ENCODE measurements at regions not wholly inside any gene's neighbourhood (a gene's known extent, or its start where the extent isn't known, plus 50 kb on each side); places are given as distances from the start of the nearest gene placed in this dataset.

DNA sequence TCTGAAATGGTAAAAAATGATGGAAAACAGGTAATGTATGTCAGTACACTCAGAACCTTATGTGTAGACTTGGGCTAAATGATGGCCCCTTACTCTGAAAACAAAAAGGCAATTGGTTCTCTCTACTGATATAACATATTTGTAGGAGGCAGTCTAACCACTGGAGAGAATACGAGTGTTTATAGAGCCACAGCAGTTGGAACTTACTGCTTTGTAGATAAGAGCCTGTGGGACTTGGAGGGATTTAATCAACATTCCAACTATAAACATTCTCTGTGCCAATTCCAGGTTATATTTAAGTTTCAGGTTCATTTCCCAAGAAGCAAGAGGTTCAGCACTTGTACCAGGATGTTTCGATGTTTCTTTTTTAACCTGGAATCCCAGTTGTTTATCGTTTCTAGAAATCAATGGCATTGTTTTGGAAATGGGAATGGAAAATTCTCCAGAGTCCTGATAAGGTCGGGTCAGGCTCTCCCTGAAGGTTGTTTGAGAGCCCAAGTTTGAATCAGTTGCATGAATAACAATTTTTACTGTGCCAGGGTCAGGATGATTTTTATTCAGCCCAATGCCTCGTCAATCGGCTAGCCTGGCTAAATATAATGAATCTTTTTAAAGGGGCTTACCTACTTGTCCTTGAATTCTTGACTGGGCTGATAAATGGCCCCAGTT is 278.4 kb upstream of the FAM98A start:
- no peaks in the 10 kb centered on the region for H3K36me3 Mint-ChIP-seq (ENCODE audit: low read depth)
- no peaks in the 10 kb centered on the region for H3K27me3 Mint-ChIP-seq
- H3K4me1 Mint-ChIP-seq: no peaks in the 10 kb centered on the region
- no peak overlapping the region for H3K27ac Mint-ChIP-seq
- peaks cover 9% of the 10 kb centered on the region for H3K9me3 Mint-ChIP-seq
- ATAC-seq (no peak), DNase-seq (no peak)
- H3K4me3 Mint-ChIP-seq: no peak overlapping the region

DNA sequence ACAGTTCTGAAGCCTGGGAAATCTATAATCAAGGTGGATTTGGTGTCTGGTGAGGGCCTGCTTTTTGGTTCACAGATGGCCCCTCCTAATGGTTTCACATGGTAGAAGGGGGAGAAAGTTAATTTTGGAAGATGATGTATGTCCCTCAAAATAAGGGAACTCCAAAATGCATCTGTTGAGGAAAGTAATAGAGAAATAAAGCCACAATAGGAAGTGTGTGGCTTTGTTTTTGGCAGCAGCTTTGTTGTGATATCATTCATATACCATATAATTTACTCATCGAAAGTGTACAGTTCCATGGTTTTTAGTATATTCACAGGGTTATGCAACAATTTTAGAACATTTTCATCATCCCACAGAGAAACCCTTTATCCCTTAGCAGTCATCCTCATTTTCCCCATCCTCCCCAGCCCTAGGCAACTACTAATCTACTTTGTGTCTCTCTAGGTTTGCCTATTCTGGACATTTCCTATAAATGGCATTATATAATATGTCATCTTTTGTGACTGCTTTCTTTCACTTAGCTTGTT is 274.0 kb upstream of the FAM98A start:
- DNase-seq: no peak
- no peaks in the 10 kb centered on the region for H3K4me1 Mint-ChIP-seq
- no peak overlapping the region for H3K4me3 Mint-ChIP-seq
- no peak overlapping the region for H3K27ac Mint-ChIP-seq
- ATAC-seq: no peak
- H3K27me3 Mint-ChIP-seq: no peaks in the 10 kb centered on the region
- peaks cover 21% of the 10 kb centered on the region for H3K9me3 Mint-ChIP-seq
- no peaks in the 10 kb centered on the region for H3K36me3 Mint-ChIP-seq (ENCODE audit: low read depth)

DNA sequence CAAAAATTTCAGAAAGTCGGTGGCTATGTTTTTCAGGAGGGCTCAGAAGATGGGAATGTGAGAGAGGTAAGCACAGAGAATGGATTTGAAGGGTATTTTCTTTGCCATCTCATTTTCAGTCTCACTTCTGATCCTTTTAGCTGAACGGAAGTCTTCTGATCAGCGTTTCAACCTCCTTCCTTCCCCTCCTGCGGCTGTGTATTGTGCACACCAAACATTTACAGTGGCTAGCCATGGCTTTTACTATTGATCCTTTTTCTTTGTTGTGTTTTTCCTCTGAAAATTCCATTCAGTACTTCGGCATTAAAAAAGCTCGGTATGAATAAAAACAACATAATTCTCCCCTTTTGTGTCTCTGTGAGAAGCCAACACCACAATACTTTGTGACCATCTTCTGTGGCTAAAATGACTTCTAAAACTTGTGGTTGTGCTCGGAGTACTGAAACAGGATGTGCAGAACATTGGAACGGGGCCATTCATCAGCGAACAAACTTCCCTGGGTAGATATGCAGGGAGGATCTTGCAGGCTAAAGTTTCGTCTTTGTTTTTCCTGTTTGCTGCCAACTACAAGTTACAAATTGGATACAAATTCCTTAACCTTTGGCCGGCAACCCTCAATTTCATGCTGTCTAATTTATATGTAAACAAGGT is 260.8 kb upstream of the FAM98A start:
- Mint-ChIP-seq H3K27ac (no peak overlapping the region), H3K36me3 (ENCODE audit: low read depth) (no peaks in the 10 kb centered on the region), H3K9me3 (peaks cover 9% of the 10 kb centered on the region), H3K4me1 (no peaks in the 10 kb centered on the region), H3K4me3 (no peak overlapping the region), H3K27me3 (no peaks in the 10 kb centered on the region)
- ATAC-seq: no peak
- no peak for DNase-seq

DNA sequence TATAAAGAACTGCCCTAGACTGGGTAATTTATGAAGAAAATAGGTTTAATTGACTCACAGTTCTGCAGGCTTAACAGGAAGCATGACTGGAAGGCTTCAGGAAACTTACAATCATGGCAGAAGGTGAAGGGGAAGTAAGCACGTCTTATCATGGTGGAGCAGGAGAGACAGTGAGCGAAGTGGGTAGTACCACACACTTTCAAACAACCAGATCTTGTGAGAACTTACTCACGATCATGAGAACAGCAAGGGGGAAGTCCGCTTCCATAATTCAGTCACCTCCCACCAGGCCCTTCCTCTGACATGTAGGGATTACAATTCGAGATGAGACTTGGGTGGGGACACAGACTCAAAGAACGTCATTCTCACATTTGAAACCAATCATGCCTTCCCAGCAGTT is 260.1 kb upstream of the FAM98A start:
- H3K36me3 Mint-ChIP-seq (ENCODE audit: low read depth): no peaks in the 10 kb centered on the region
- H3K4me1 Mint-ChIP-seq: no peaks in the 10 kb centered on the region
- no peaks in the 10 kb centered on the region for H3K27me3 Mint-ChIP-seq
- DNase-seq (no peak), ATAC-seq (no peak)
- H3K4me3 Mint-ChIP-seq: no peak overlapping the region
- H3K27ac Mint-ChIP-seq: no peak overlapping the region
- H3K9me3 Mint-ChIP-seq: peaks cover 10% of the 10 kb centered on the region

DNA sequence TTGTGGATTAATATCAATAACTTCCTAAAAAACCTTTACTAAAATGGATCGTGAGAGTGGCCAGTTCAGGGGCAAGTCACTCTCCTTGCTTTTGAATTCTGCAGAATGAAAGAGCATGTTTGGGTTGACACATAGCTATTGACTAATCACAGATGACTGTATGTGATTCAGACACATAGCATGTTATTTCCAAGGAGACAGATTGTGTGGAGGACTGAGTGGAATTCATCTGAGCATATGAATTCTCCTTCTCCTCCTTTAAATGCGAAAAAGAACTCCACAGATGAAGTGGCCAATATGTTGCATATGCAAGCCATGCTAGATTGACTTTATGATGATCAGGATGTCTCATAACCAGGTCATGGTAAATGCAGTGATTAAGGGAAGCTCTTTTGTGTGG is 249.4 kb upstream of the FAM98A start:
- DNase-seq (no peak), ATAC-seq (no peak)
- H3K27ac Mint-ChIP-seq: no peak overlapping the region
- peaks cover 25% of the 10 kb centered on the region for H3K9me3 Mint-ChIP-seq
- no peaks in the 10 kb centered on the region for H3K27me3 Mint-ChIP-seq
- peaks cover 3% of the 10 kb centered on the region for H3K36me3 Mint-ChIP-seq (ENCODE audit: low read depth)
- H3K4me3 Mint-ChIP-seq: no peak overlapping the region
- no peaks in the 10 kb centered on the region for H3K4me1 Mint-ChIP-seq

DNA sequence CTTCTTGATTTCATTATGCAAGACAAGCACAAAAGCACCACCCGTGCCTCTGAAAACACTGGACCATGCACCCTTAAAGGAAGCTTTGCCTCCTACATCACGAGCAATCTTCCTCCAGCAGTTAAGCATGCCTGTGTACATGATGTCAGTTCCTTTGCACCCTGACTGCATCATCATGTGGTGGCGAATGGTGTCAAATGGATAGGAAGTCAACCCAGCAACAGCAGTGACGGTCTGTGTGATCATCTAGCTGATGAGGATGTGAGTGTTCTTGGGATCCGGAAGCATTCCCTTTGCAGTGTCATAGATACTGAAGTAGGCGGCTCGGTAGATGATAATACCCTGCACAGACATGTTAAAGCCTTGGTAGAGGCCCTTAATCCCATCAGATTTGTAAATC is 240.7 kb upstream of the FAM98A start:
- DNase-seq (no peak), ATAC-seq (no peak)
- H3K9me3 Mint-ChIP-seq: no peaks in the 10 kb centered on the region
- no peaks in the 10 kb centered on the region for H3K36me3 Mint-ChIP-seq (ENCODE audit: low read depth)
- no peak overlapping the region for H3K4me3 Mint-ChIP-seq
- no peak overlapping the region for H3K27ac Mint-ChIP-seq
- H3K4me1 Mint-ChIP-seq: no peaks in the 10 kb centered on the region
- no peaks in the 10 kb centered on the region for H3K27me3 Mint-ChIP-seq

DNA sequence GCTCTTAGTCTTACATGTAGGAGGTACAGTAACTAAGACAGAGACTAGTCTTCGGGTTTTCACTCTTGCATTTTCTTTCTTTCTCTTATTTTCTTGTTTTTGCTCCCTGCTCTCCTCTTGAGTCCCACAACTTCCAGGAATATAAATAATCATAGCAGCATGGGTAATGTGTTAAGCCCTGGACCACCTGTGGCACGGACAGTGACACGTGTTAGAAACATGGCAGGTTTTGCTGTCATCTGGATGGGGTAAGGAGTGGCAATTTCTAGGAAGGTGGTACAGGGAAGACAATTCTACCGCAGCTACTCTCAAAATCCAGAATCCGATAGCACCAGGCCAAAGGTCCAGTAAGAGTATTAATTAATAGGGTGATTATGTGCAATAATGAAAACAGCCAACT is 237.5 kb upstream of the FAM98A start:
- H3K27me3 Mint-ChIP-seq: no peaks in the 10 kb centered on the region
- H3K4me1 Mint-ChIP-seq: no peaks in the 10 kb centered on the region
- H3K4me3 Mint-ChIP-seq: no peak overlapping the region
- DNase-seq (no peak), ATAC-seq (no peak)
- H3K9me3 Mint-ChIP-seq: no peaks in the 10 kb centered on the region
- H3K27ac Mint-ChIP-seq: no peak overlapping the region
- H3K36me3 Mint-ChIP-seq (ENCODE audit: low read depth): no peaks in the 10 kb centered on the region

DNA sequence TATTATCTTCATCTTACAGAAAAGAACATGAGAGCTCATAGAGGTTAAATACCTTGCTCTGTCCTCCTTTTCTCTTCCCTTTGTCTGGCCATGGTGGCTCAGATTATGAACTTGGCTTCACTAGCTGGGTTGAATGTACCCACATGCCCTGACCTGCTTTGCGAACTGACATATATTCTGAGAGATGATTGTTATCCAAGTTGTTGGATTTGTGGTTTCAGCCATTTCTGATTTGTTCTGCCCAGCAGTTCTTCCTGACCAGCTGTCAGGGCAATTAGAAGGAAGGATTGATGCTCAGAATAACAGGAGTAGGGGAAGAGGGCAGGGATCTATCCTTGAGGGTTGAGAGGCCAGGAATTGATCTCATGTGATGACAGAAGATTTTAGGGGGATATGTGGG is 236.8 kb upstream of the FAM98A start:
- no peak overlapping the region for H3K4me3 Mint-ChIP-seq
- H3K27ac Mint-ChIP-seq: no peak overlapping the region
- no peaks in the 10 kb centered on the region for H3K27me3 Mint-ChIP-seq
- ATAC-seq (no peak), DNase-seq (no peak)
- no peaks in the 10 kb centered on the region for H3K9me3 Mint-ChIP-seq
- no peaks in the 10 kb centered on the region for H3K4me1 Mint-ChIP-seq
- H3K36me3 Mint-ChIP-seq (ENCODE audit: low read depth): no peaks in the 10 kb centered on the region

DNA sequence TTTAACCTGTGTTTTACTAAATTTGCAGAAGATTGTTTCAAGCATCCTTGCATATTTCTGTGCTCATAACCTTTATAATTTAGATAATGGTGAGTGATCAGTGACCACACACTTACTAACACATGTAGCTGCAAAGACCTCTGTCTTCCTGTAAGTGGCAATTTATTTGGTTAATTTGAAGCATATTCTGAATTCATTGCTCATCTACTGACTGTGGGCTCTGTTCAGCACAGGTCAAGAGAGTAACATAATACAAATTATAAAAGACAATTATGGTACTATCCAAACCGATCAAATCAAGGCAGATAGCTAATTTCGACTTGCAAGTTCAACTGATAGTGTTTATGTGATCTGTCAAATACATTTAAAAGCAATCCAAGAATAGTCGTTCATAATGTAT is 223.9 kb upstream of the FAM98A start:
- no peak overlapping the region for H3K4me3 Mint-ChIP-seq
- peaks cover 4% of the 10 kb centered on the region for H3K9me3 Mint-ChIP-seq
- no peaks in the 10 kb centered on the region for H3K4me1 Mint-ChIP-seq
- H3K27me3 Mint-ChIP-seq: no peaks in the 10 kb centered on the region
- no peak for ATAC-seq
- no peak for DNase-seq
- H3K27ac Mint-ChIP-seq: no peak overlapping the region
- no peaks in the 10 kb centered on the region for H3K36me3 Mint-ChIP-seq (ENCODE audit: low read depth)

DNA sequence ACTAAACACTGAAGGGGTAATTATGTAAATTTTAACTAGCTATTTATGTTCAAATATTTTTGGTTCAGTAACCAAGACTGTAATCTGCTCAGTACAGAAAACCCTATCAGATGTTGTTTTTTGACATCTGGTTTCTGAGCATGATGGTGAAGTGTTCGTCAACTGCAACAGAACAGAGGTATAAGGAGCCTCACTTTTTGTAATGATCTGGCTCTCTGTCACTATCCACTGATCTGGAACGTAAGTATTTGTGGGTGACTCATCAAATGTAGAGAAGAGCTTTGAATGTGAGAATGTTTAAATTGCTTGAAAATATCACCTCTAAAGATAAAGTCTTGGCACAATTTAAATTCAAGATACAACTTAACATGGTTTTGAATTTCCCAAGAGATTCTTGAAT is 213.6 kb upstream of the FAM98A start:
- no peak for ATAC-seq
- H3K36me3 Mint-ChIP-seq (ENCODE audit: low read depth): no peaks in the 10 kb centered on the region
- no peak overlapping the region for H3K27ac Mint-ChIP-seq
- no peaks in the 10 kb centered on the region for H3K27me3 Mint-ChIP-seq
- no peaks in the 10 kb centered on the region for H3K4me1 Mint-ChIP-seq
- no peaks in the 10 kb centered on the region for H3K9me3 Mint-ChIP-seq
- H3K4me3 Mint-ChIP-seq: no peak overlapping the region
- no peak for DNase-seq

DNA sequence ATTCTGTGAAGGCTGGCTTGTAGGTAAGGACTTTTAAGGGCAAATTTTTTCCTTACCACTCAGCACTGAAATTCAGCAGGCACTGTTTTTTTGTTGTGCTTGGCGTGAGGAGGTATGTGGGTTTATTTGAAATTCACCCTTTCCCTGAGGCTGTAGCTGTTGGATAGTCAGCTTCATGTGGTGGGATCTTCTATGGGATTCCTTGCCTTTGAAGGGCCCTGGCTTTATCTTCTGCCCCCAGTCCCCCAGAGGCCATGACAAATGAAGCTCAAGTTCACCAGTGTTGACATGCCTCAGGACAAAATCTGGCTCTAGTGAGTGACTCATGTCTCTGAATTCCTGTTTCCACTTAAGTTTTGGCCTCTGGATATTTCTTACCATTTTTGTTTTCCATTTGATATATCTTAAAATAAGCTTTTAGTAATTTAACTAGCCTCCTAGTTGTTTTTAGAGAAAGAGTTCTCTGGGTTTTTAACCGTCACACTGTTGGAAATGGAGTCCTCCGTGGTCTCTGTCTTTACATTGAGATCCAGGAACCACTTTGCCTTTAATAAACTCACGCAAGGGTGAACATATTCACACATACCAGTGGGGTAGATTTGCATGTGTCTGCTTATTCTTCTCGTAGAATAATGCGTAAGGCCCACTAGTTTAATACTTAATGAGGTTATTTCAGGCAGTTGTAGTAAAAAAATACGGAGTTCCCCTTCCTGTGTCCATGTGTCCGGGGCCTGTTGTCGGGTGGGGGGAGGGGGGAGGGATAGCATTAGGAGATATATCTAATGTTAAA is 211.1 kb upstream of the FAM98A start:
- ATAC-seq: no peak
- DNase-seq: no peak
- Mint-ChIP-seq H3K9me3 (no peaks in the 10 kb centered on the region), H3K27ac (no peak overlapping the region), H3K27me3 (peaks cover 1% of the 10 kb centered on the region), H3K4me1 (no peaks in the 10 kb centered on the region), H3K4me3 (no peak overlapping the region), H3K36me3 (ENCODE audit: low read depth) (no peaks in the 10 kb centered on the region)

DNA sequence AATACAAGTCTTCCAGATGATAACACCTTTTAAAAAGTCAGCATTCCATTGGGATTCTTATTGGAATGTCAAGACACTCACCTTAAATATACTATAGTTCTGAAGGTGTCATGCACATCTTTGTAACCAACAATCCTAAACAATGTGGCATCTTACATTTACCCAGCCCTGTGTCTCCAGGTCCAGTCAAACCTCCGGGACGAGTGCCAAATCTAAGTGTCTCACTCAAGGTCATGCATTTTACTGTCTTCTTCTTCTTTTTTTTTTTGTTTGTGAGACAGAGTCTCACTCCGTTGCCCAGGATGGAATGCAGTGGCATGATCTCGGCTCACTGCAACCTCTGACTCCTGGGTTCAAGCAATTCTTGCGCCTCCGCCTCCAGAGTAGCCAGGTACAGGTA is 206.9 kb upstream of the FAM98A start:
- Mint-ChIP-seq H3K9me3 (no peaks in the 10 kb centered on the region), H3K4me3 (no peak overlapping the region), H3K27me3 (peaks cover 1% of the 10 kb centered on the region), H3K36me3 (ENCODE audit: low read depth) (no peaks in the 10 kb centered on the region), H3K27ac (no peak overlapping the region), H3K4me1 (no peaks in the 10 kb centered on the region)
- ATAC-seq: no peak
- no peak for DNase-seq

DNA sequence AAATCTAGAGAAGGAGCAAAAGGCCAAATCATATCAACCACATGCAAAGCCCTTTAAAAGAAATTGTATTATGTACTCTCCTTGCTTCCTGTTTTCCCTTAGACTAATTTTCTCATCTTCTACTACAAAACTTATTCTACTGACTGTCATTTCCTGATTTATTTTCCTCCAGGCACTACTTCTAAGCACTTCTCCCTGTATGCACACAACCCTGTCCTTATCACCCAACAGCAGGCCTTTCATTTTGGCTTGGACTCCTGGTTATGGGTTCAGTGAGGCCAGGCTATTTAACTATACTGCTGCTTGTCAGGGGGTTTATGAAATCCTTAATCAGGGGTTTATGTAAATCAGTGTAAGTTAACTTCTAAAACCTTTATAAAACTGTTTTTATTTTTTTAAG is 205.1 kb upstream of the FAM98A start:
- Mint-ChIP-seq H3K4me3 (no peak overlapping the region), H3K36me3 (ENCODE audit: low read depth) (no peaks in the 10 kb centered on the region), H3K27ac (no peak overlapping the region), H3K9me3 (no peaks in the 10 kb centered on the region), H3K27me3 (peaks cover 1% of the 10 kb centered on the region), H3K4me1 (no peaks in the 10 kb centered on the region)
- ATAC-seq: no peak
- no peak for DNase-seq

DNA sequence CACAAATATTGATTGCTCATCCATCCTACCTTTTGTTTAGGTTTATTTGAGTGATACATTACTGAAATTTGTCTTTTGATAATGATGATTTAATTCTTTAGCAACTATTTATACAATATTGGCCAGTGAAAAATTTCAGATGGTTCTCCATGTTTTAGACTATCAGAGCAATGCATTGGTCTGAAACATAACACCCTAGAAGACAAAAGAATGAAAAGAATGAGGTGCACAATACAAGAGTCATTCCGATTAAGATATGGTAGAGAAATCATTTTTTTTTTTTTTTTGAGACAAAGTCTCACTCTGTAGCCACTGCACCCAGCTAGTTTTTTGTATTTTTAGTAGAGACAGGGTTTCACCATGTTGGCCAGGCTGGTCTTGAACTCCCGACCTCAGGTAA is 197.4 kb upstream of the FAM98A start:
- DNase-seq (no peak), ATAC-seq (no peak)
- H3K4me3 Mint-ChIP-seq: no peak overlapping the region
- peaks cover 3% of the 10 kb centered on the region for H3K9me3 Mint-ChIP-seq
- H3K36me3 Mint-ChIP-seq (ENCODE audit: low read depth): no peaks in the 10 kb centered on the region
- no peak overlapping the region for H3K27ac Mint-ChIP-seq
- H3K4me1 Mint-ChIP-seq: no peaks in the 10 kb centered on the region
- no peaks in the 10 kb centered on the region for H3K27me3 Mint-ChIP-seq

DNA sequence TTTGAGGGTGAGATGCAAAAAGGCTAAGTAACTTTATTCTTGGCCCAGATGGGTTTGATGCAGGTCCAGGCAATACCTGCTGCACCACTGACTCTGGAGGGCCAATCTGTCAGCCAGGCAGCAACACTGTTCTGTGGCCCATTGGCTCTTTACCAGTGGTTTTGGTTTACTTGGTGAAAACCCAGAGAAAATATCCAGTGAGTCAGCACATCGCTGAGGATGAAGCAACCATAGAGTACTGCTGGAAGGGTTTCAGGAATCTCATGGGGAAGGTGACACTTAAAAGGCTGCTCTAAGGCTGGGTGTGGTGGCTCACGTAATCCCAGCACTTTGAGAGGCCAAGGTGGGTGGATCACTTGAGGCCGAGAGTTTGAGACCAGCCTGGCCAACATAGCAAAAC is 192.5 kb upstream of the FAM98A start:
- H3K9me3 Mint-ChIP-seq: no peaks in the 10 kb centered on the region
- no peaks in the 10 kb centered on the region for H3K27me3 Mint-ChIP-seq
- no peak overlapping the region for H3K4me3 Mint-ChIP-seq
- DNase-seq: no peak
- H3K36me3 Mint-ChIP-seq (ENCODE audit: low read depth): no peaks in the 10 kb centered on the region
- ATAC-seq: no peak
- H3K4me1 Mint-ChIP-seq: no peaks in the 10 kb centered on the region
- no peak overlapping the region for H3K27ac Mint-ChIP-seq
